Activated T-cell treated with anti-CD3 and anti-CD28 coated beads, Interleukin-2, amount 50 U/mL, for 72 hours (primary cell): ENCODE measurements at regions not wholly inside any gene's neighbourhood (a gene's known extent, or its start where the extent isn't known, plus 50 kb on each side); places are given as distances from the start of the nearest gene placed in this dataset.

Experiments
- ATAC-seq, 2 donors: fragments of 150-1000 bp; cut with Tn5 transposase; replicated peaks in 1 of 2; 2 replicates each; pipeline ENCODE4 v1.10.0; 2021; ENCODE audit warnings: moderate library complexity in 2 of 2, mild to moderate bottlenecking in 1 of 2
- DNase-seq, 2 donors: peaks; one replicate each; pipeline ENCODE4 v3.0.0; 2021 to 2022; ENCODE audit warnings: mixed read lengths in 1 of 2
- H3K27ac Mint-ChIP-seq: one replicate; pipeline ENCODE4 v1.8.0; 2022; ENCODE audit warnings: mild to moderate bottlenecking, moderate library complexity, mixed read lengths
- H3K27me3 Mint-ChIP-seq: one replicate; pipeline ENCODE4 v1.8.0; 2022; ENCODE audit warnings: low read depth, mixed read lengths
- H3K36me3 Mint-ChIP-seq, 2 donors: one replicate each; pipeline ENCODE4 v1.8.0; 2022; ENCODE audit warnings: mixed read lengths in 2 of 2, mild to moderate bottlenecking in 1 of 2; ENCODE audit not compliant: insufficient read depth in 2 of 2
- H3K4me1 Mint-ChIP-seq: one replicate; pipeline ENCODE4 v1.8.0; 2022; ENCODE audit warnings: low read depth, mixed read lengths
- H3K4me3 Mint-ChIP-seq, 2 donors: one replicate each; pipeline ENCODE4 v1.8.0; 2022; ENCODE audit warnings: mild to moderate bottlenecking in 2 of 2, mixed read lengths in 2 of 2, moderate library complexity in 2 of 2
- H3K9me3 Mint-ChIP-seq, 2 donors: one replicate each; pipeline ENCODE4 v1.8.0; 2022; ENCODE audit warnings: mixed read lengths in 2 of 2

- DNase-seq, result no peak
- no peaks in the 10 kb centered on the region for H3K27me3 Mint-ChIP-seq
- H3K9me3 Mint-ChIP-seq, result peaks cover 0 to 4% of the 10 kb centered on the region in 2 donors
- ATAC-seq, result no peak
- H3K4me1 Mint-ChIP-seq, result no peaks in the 10 kb centered on the region
- H3K36me3 Mint-ChIP-seq, result no peaks in the 10 kb centered on the region
- no peak overlapping the region for H3K27ac Mint-ChIP-seq
- no peak overlapping the region for H3K4me3 Mint-ChIP-seq
Observed at GRCh38 chr1:219483530-219483929, 129.4 kb downstream of the ZC3H11B start.

- H3K9me3 Mint-ChIP-seq, result no peaks in the 10 kb centered on the region
- ATAC-seq (no peak), DNase-seq (no peak)
- no peaks in the 10 kb centered on the region for H3K27me3 Mint-ChIP-seq
- no peak overlapping the region for H3K4me3 Mint-ChIP-seq
- H3K36me3 Mint-ChIP-seq, result no peaks in the 10 kb centered on the region
- no peaks in the 10 kb centered on the region for H3K4me1 Mint-ChIP-seq
- H3K27ac Mint-ChIP-seq, result no peak overlapping the region
Observed at GRCh38 chr1:219480011-219480410, 132.9 kb downstream of the ZC3H11B start.

DNA sequence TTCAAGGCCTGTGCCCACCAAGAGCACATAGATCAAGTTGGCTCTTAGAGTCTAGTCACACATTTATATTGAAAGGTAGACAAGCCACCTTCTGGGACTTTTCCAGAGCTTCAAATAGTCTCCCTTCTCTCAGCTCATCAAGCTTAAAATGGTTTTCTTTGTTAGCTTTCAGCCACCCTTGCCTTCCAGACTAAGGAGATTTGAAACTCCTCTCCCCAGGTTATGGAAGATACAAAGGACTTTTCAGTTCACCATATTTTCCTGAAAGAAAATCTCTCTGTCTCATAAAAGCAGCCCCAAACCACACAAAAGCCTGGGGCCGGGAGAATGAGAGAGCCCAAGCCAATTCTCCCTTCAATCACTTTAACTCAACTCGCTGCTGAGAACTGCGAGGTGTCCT, 134.1 kb downstream of the ZC3H11B start:
- Mint-ChIP-seq H3K27ac (no peak overlapping the region), H3K9me3 (no peaks in the 10 kb centered on the region), H3K4me1 (no peaks in the 10 kb centered on the region), H3K4me3 (no peak overlapping the region), H3K27me3 (no peaks in the 10 kb centered on the region), H3K36me3 (no peaks in the 10 kb centered on the region)
- DNase-seq, result no peak
- ATAC-seq, result no peak

DNA sequence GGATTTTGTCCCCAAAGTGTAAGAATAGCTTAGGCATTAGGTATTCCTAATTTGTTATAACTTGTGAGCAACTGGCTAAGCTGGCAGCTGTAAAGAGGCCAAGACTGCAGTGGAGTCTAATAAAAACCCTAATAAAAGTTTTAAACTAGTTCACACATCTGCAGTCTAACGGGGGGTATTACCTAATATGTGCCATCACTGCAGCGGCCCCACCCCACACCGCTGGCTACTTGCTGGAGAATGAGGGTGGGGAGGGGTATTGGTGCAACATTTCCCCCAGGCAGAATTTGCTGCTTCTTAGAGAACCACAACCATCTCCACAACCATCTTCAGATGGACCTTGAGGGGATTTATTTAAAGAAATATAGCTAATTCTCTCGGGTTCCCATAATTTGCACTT, 135.0 kb downstream of the ZC3H11B start:
- Mint-ChIP-seq H3K4me3 (no peak overlapping the region), H3K4me1 (no peaks in the 10 kb centered on the region), H3K9me3 (no peaks in the 10 kb centered on the region), H3K27me3 (no peaks in the 10 kb centered on the region), H3K27ac (no peak overlapping the region), H3K36me3 (no peaks in the 10 kb centered on the region)
- ATAC-seq (no peak), DNase-seq (no peak)

GRCh38 chr1:219476716-219477115, 136.2 kb downstream of the ZC3H11B start:
- Mint-ChIP-seq H3K4me1 (no peaks in the 10 kb centered on the region), H3K9me3 (no peaks in the 10 kb centered on the region), H3K36me3 (no peaks in the 10 kb centered on the region), H3K27me3 (no peaks in the 10 kb centered on the region), H3K27ac (no peak overlapping the region), H3K4me3 (no peak overlapping the region)
- ATAC-seq (no peak), DNase-seq (no peak)

DNA sequence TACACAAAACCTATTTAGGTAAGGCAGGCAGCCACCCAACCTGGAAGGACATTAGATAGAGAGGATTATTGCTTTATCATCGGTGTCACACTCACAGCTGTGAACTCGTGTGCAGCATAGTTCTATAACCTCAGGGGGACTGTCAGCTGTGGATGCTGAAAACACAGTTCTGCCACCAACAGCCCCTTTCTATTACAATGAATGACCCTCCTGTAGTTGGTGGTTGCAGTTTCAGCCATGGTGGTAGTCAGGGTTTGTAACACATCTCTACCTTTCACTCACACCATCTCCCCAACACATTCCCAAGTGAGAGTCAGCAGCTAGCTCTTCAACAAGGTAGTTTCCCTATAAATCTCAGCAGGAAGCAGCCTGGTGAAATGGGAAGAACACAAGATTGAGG, 136.8 kb downstream of the ZC3H11B start:
- Mint-ChIP-seq H3K27me3 (no peaks in the 10 kb centered on the region), H3K27ac (no peak overlapping the region), H3K4me1 (no peaks in the 10 kb centered on the region), H3K4me3 (no peak overlapping the region), H3K36me3 (no peaks in the 10 kb centered on the region), H3K9me3 (no peaks in the 10 kb centered on the region)
- DNase-seq (no peak), ATAC-seq (no peak)

GRCh38 chr1:219472596-219472995, 140.3 kb downstream of the ZC3H11B start:
- H3K4me1 Mint-ChIP-seq, result peaks cover under 1% of the 10 kb centered on the region
- DNase-seq (no peak), ATAC-seq (no peak)
- H3K27ac Mint-ChIP-seq, result no peak overlapping the region
- no peak overlapping the region for H3K4me3 Mint-ChIP-seq
- peaks cover 15% of the 10 kb centered on the region for H3K27me3 Mint-ChIP-seq
- H3K36me3 Mint-ChIP-seq, result peaks cover 0 to 2% of the 10 kb centered on the region in 2 donors
- H3K9me3 Mint-ChIP-seq, result peaks cover 2 to 3% of the 10 kb centered on the region in 2 donors

DNA sequence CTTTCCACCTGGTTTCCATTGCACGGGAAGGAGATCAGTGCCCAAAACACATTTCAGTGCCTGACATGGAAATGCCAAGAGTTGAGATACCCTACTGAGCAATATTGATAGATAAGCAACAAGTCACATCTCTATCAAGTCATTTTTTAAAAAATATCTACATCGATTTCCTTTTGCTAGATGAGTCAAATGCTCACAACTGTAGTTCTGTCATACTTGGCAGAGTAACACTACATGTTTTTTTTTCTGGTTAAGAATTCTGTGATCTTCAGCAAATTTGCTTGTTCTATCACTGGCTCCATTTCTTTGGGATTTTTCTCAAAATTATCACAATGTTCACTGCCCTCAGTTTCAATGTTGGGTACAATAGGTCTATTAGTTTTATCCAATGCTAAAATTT, 145.4 kb downstream of the ZC3H11B start:
- Mint-ChIP-seq H3K4me3 (peak overlapping the region in 1 of 2 donors; percentile 52), H3K27ac (peak overlapping the region; percentile 61), H3K27me3 (peaks cover 21% of the 10 kb centered on the region), H3K9me3 (peaks cover 4 to 7% of the 10 kb centered on the region in 2 donors), H3K4me1 (peaks cover 26% of the 10 kb centered on the region), H3K36me3 (peaks cover 2 to 5% of the 10 kb centered on the region in 2 donors)
- DNase-seq, result no peak
- peak in 1 of 2 donors; percentile 20 for ATAC-seq

DNA sequence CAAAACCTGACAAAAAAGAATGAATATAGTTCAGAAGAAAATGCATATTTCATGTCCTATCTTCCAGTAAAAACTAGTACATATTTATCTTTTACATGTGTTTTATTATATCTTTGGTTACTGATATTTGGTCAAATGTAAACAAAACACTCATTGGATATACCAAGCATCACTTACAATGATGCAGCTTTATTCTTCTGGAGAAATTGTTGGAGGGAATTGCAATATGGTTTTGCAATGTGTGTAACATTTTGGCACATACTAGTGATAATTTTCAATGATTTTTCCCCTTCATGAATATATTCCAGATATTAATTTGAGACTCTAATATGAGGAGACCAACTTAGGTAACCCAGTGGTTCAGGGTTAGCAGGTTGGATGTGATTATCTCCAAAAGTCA, 146.1 kb downstream of the ZC3H11B start:
- H3K4me3 Mint-ChIP-seq, result no peak overlapping the region

GRCh38 chr1:219465212-219466093, 147.5 kb downstream of the ZC3H11B start:
- H3K27ac Mint-ChIP-seq, result peak overlapping the region; percentile 97
- ATAC-seq (peak; percentile 82 to 86), DNase-seq (peak; percentile 23 to 33)
- H3K4me3 Mint-ChIP-seq, result peak overlapping the region; percentile 10 to 82
- peaks cover 17% of the 10 kb centered on the region for H3K27me3 Mint-ChIP-seq
- peaks cover 2 to 5% of the 10 kb centered on the region in 2 donors for H3K36me3 Mint-ChIP-seq
- H3K9me3 Mint-ChIP-seq, result peaks cover 4 to 8% of the 10 kb centered on the region in 2 donors
- peaks cover 41% of the 10 kb centered on the region for H3K4me1 Mint-ChIP-seq

More for the DNA sequence above, 146.1 kb downstream of the ZC3H11B start:
- Mint-ChIP-seq H3K9me3 (peaks cover 4 to 7% of the 10 kb centered on the region in 2 donors), H3K27ac (peak overlapping the region; percentile 97), H3K36me3 (peaks cover 2 to 5% of the 10 kb centered on the region in 2 donors), H3K4me1 (peaks cover 34% of the 10 kb centered on the region), H3K27me3 (peaks cover 21% of the 10 kb centered on the region)
- DNase-seq (no peak), ATAC-seq (no peak)

DNA sequence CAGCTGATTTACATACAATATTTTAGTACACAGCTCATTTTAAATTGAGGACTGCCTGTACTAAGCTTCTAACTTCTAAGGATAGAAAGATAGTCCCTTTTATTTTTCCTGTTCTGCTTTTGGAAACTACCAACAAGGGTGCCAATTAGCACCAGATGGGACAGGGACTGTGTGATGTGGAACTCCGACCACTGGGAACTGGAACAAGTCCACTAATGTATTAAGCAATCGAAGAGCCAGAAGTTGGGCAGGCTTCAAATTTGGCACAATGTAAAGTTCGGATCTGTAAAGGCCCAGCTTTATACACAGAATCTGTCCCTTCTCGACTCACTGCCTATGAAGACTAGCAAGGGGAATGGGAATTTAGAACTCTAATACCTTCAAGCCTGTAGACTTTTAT, 149.3 kb downstream of the ZC3H11B start:
- ATAC-seq (no peak), DNase-seq (no peak)
- Mint-ChIP-seq H3K36me3 (peaks cover 2 to 3% of the 10 kb centered on the region in 2 donors), H3K9me3 (peaks cover 4 to 5% of the 10 kb centered on the region in 2 donors), H3K4me1 (peaks cover 45% of the 10 kb centered on the region), H3K27ac (no peak overlapping the region), H3K27me3 (peaks cover 14% of the 10 kb centered on the region), H3K4me3 (peak overlapping the region in 1 of 2 donors; percentile 43)

GRCh38 chr1:219461981-219462400, 150.9 kb downstream of the ZC3H11B start:
- Mint-ChIP-seq H3K36me3 (peaks cover 2 to 3% of the 10 kb centered on the region in 2 donors), H3K27me3 (no peaks in the 10 kb centered on the region), H3K27ac (no peak overlapping the region), H3K4me1 (peaks cover 38% of the 10 kb centered on the region), H3K4me3 (peak overlapping the region in 1 of 2 donors; percentile 3), H3K9me3 (peaks cover 2 to 5% of the 10 kb centered on the region in 2 donors)
- ATAC-seq, result no peak
- no peak for DNase-seq

DNA sequence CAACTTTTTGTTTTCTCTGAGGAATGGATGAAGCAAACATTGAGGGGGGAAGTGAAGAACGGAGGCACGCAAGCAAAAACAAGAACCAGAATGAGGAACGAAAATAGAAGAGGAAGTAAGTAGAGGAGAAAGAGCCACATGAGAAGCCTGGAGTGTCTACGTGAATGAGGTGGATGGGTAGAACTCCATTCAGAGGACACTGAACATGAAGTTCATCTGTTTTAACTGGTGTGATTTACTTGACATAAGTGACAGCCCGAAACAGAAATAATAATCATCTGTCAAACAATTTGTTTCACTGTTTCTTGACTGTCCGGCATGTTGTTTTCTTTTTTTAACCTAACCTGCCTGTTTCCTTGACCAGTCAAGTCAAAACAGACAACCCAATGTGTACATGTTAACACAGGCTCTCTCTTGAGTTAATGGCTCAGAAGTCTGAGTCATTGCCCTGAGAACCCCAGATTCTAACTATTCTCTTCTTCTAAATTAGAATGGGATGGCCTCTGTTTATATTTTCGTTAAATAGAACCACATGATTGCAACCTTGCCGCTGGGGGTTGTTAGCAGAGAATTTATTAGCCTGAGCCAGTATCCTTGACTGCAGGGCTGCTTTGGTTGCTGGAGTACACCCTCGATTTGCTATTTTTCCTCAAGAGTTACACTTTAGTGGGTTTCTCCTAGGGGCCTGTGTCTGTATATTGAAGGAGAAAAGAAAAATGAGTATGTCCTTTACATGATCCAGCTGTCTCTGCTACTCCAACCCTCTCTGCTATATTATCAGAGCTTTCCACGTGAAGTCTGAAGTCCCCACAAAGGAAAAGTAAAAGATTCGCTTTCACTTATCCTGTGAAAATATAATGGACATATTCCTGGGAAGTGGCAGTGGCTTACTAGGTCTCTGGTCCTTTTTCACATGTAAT, 151.7 kb downstream of the ZC3H11B start:
- H3K36me3 Mint-ChIP-seq, result peaks cover 2 to 3% of the 10 kb centered on the region in 2 donors
- DNase-seq, result no peak
- no peak overlapping the region for H3K27ac Mint-ChIP-seq
- ATAC-seq, result no peak
- H3K9me3 Mint-ChIP-seq, result peaks cover 2 to 4% of the 10 kb centered on the region in 2 donors
- H3K4me3 Mint-ChIP-seq, result peak overlapping the region in 1 of 2 donors; percentile 32
- H3K4me1 Mint-ChIP-seq, result peaks cover 36% of the 10 kb centered on the region
- H3K27me3 Mint-ChIP-seq, result no peaks in the 10 kb centered on the region
